CD4-positive, alpha-beta memory T cell (primary cell): ENCODE measurements at regions not wholly inside any gene's neighbourhood (a gene's known extent, or its start where the extent isn't known, plus 50 kb on each side); places are given as distances from the start of the nearest gene placed in this dataset.

ENCODE experiments used
- CTCF ChIA-PET: fragments of 350-600 bp; sonication (Branson Sonifier 250); formaldehyde crosslinking; loops from one replicate; lab custom pipeline; 2021; ENCODE audit warnings: inconsistent platforms; ENCODE audit not compliant: partially characterized antibody; lab: Charles Lee
- POLR2A ChIA-PET: fragments of 350-600 bp; sonication (Branson Sonifier 250); formaldehyde crosslinking; loops from one replicate; lab custom pipeline; 2021; ENCODE audit not compliant: partially characterized antibody; lab: Charles Lee
- DNase-seq, 5 donors: peaks; one replicate each; pipeline versions ENCODE4 v3.0.0 to v3.0.0-alpha.2; 2020 to 2022; ENCODE audit warnings: mixed read lengths in 1 of 5
- H3K27ac ChIP-seq: one replicate; pipeline ENCODE4 v1.7.0; 2013; ENCODE audit warnings: low read depth, low read length
- H3K27me3 ChIP-seq: 2 replicates; pipeline ENCODE4 v1.7.0; 2013; ENCODE audit warnings: mild to moderate bottlenecking, low read length, moderate library complexity; ENCODE audit not compliant: insufficient read depth
- H3K36me3 ChIP-seq: 2 replicates; pipeline ENCODE4 v1.7.0; 2013; ENCODE audit warnings: mild to moderate bottlenecking, low read length, moderate library complexity; ENCODE audit not compliant: insufficient read depth
- H3K4me1 ChIP-seq: 2 replicates; pipeline ENCODE4 v1.7.0; 2013; ENCODE audit warnings: mild to moderate bottlenecking, low read length, moderate library complexity; ENCODE audit not compliant: insufficient read depth
- H3K4me3 ChIP-seq, 2 donors: one replicate each; pipeline ENCODE4 v1.7.0; 2013; ENCODE audit warnings: low read length in 2 of 2, mild to moderate bottlenecking in 1 of 2
- H3K9me3 ChIP-seq, 2 donors: one replicate each; pipeline ENCODE4 v1.7.0; 2013; ENCODE audit warnings: low read length in 2 of 2, control low read depth in 1 of 2; ENCODE audit not compliant: control insufficient read depth in 1 of 2
- H3K27ac Mint-ChIP-seq, 7 donors: one replicate each; pipeline ENCODE4 v1.8.0; 2020 to 2021; ENCODE audit warnings: mixed read lengths in 7 of 7, mild to moderate bottlenecking in 6 of 7, inconsistent platforms in 3 of 7, moderate library complexity in 3 of 7
- H3K27me3 Mint-ChIP-seq, 2 donors: one replicate each; pipeline ENCODE4 v1.8.0; 2020 to 2021; ENCODE audit warnings: mixed read lengths in 2 of 2
- H3K36me3 Mint-ChIP-seq, 2 donors: one replicate each; pipeline ENCODE4 v1.8.0; 2020 to 2021; ENCODE audit warnings: mixed read lengths in 2 of 2, inconsistent platforms in 1 of 2, mild to moderate bottlenecking in 1 of 2
- H3K4me1 Mint-ChIP-seq, 4 donors: one replicate each; pipeline ENCODE4 v1.8.0; 2020 to 2021; ENCODE audit warnings: mixed read lengths in 4 of 4, mild to moderate bottlenecking in 1 of 4
- H3K4me3 Mint-ChIP-seq, 8 donors: one replicate each; pipeline ENCODE4 v1.8.0; 2020 to 2021; ENCODE audit warnings: mixed read lengths in 8 of 8, mild to moderate bottlenecking in 7 of 8, moderate library complexity in 6 of 8, inconsistent platforms in 3 of 8
- H3K9me3 Mint-ChIP-seq, 8 donors: one replicate each; pipeline ENCODE4 v1.8.0; 2020 to 2021; ENCODE audit warnings: mixed read lengths in 8 of 8, mild to moderate bottlenecking in 5 of 8, inconsistent platforms in 3 of 8, moderate library complexity in 1 of 8
- intact Hi-C: fragments of 100-400 bp; cut with micrococcal nuclease; formaldehyde crosslinking; loops from one replicate; pipeline ENCODE4 v1.15.1; 2023

DNA sequence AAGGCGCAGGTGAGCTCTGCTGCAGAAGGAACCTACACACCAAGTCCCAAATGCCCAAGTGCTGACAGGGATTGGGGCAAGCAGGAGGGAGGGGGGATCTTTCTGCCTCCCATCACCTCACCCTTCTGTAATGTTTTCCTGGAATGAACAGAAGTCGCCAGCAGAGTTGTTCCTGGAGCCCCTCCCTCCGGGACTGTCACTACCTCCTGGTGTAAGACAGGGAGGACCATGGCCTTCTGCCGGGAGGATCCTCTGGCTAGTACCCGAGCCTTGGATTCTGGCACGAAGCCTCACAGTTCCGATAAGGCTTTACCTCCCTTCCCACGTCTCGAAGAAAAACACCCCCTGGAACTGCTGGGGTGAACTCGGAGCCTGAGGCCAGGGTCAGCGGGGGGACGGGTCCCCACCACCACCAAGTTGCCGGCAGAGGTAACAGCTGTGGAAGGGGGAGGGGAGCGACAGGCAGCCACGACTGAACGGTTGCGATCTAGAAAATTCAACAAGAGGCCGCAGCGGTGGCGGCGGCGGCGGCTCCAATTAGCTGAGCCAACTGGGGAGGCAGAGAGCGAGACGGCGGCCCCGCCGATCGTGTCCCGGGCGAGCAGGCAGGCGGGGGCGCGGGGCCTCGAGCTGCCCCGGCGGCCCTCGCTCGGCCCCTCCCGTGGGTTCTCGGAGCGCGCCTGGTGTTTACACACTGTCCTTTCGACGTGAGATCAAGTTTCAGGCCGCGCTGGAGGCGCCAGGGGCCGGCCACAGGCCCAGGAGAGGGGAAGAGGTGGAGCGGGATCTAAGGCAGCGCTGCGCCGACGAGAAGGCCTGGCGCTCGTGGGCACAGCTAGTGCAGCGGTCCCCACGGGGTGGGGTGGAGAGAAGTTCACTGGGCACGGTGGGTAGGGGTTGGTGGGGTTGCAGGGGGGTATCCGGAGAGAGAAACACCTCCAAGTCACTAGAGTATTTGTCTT lies 53.7 kb upstream of the BCOR start:
- H3K4me3 Mint-ChIP-seq, result peak overlapping the region in 2 of 8 donors; percentile 10 to 15
- no peak overlapping the region for H3K27ac ChIP-seq

DNA sequence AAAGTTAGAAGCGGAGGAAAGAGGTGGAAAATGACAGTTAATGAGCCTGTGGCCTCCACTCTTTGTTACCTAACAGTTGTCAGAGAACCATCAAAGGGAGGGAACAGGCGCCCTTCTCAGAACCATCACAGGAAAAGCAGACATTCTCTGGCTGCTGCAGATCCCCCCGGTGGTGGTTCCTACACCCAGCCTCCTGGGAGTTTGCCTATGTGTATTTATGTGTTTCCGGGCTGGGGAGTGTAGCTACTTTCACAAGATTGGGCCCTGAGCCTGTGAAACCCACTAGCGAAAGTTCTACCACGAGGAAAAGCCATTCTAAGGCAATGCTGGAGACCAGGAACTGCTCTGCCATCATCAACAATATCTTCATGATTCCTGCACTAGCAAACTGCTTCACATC lies 52.7 kb upstream of the BCOR start:
- Histone ChIP-seq H3K36me3 (no peaks in the 10 kb centered on the region), H3K27me3 (no peaks in the 10 kb centered on the region), H3K4me1 (peaks cover 5% of the 10 kb centered on the region), H3K4me3 (no peak overlapping the region), H3K9me3 (no peaks in the 10 kb centered on the region), H3K27ac (no peak overlapping the region)
- no peaks in the 10 kb centered on the region for H3K9me3 Mint-ChIP-seq
- POLR2A ChIA-PET, result interaction anchor here (1.1 to 1.2 kb wide), 2 partner anchors 25 to 54 kb away, joined by 3 to 6 read pairs; partner anchors contain the start of gene BCOR
- DNase-seq, result no peak
- H3K36me3 Mint-ChIP-seq, result no peaks in the 10 kb centered on the region
- no peaks in the 10 kb centered on the region for H3K27me3 Mint-ChIP-seq
- peak overlapping the region in 3 of 7 donors; percentile 14 to 41 (median 37) for H3K27ac Mint-ChIP-seq
- CTCF ChIA-PET, result interaction anchor here (0.8 to 1.5 kb wide), 2 partner anchors 15 to 66 kb away, joined by 3 read pairs; no protein-coding TSS in a partner anchor
- H3K4me1 Mint-ChIP-seq, result peaks cover 0 to 19% (median 5%) of the 10 kb centered on the region in 4 donors
- peak overlapping the region in 1 of 8 donors; percentile 9 for H3K4me3 Mint-ChIP-seq
- intact Hi-C loops, result loop anchor here (5.0 kb wide), 3 partner anchors 138 to 418 kb away; no protein-coding TSS in a partner anchor

More for the DNA sequence above, 53.7 kb upstream of the BCOR start:
- Mint-ChIP-seq H3K4me1 (peaks cover 0 to 19% (median 5%) of the 10 kb centered on the region in 4 donors), H3K27ac (no peak overlapping the region), H3K36me3 (no peaks in the 10 kb centered on the region), H3K27me3 (no peaks in the 10 kb centered on the region), H3K9me3 (no peaks in the 10 kb centered on the region)
- Histone ChIP-seq H3K4me1 (peaks cover 5% of the 10 kb centered on the region), H3K9me3 (no peaks in the 10 kb centered on the region), H3K4me3 (no peak overlapping the region), H3K36me3 (no peaks in the 10 kb centered on the region), H3K27me3 (no peaks in the 10 kb centered on the region)
- DNase-seq, result no peak
- intact Hi-C loops, result loop anchor here (2.0 to 5.0 kb wide), 5 partner anchors 45 to 419 kb away; no protein-coding TSS in a partner anchor
- CTCF ChIA-PET, result interaction anchor here (0.8 to 1.7 kb wide), 3 partner anchors 14 to 297 kb away, joined by 3 to 4 read pairs (median 3); no protein-coding TSS in a partner anchor
- POLR2A ChIA-PET, result interaction anchor here (0.6 to 4.0 kb wide), 11 partner anchors 17 to 336 kb away, joined by 3 to 82 read pairs (median 6); partner anchors contain the start of gene BCOR

- Mint-ChIP-seq H3K27me3 (no peaks in the 10 kb centered on the region), H3K4me1 (peaks cover 0 to 19% (median 4%) of the 10 kb centered on the region in 4 donors), H3K4me3 (peak overlapping the region in 4 of 8 donors; percentile 5 to 64 (median 38)), H3K9me3 (no peaks in the 10 kb centered on the region), H3K27ac (peak overlapping the region in 1 of 7 donors; percentile 62), H3K36me3 (no peaks in the 10 kb centered on the region)
- intact Hi-C loops, result loop anchor here (5.0 kb wide), 3 partner anchors 137 to 417 kb away; no protein-coding TSS in a partner anchor
- H3K36me3 ChIP-seq, result no peaks in the 10 kb centered on the region
- H3K9me3 ChIP-seq, result no peaks in the 10 kb centered on the region
- no peak for DNase-seq
- H3K27ac ChIP-seq, result no peak overlapping the region
- CTCF ChIA-PET, result interaction anchor here (0.9 to 1.5 kb wide), 2 partner anchors 65 to 117 kb away, joined by 3 read pairs; no protein-coding TSS in a partner anchor
- H3K27me3 ChIP-seq, result no peaks in the 10 kb centered on the region
- POLR2A ChIA-PET, result interaction anchor here (1.0 to 1.3 kb wide), 4 partner anchors 20 to 54 kb away, joined by 3 read pairs; partner anchors contain the start of gene BCOR
- H3K4me1 ChIP-seq, result peaks cover 5% of the 10 kb centered on the region
- no peak overlapping the region for H3K4me3 ChIP-seq
These were observed 51.8 kb upstream of the BCOR start for GRCh38 chrX:40149286-40150175.

- no peaks in the 10 kb centered on the region for H3K27me3 ChIP-seq
- H3K4me1 ChIP-seq, result peaks cover 5% of the 10 kb centered on the region
- Mint-ChIP-seq H3K36me3 (no peaks in the 10 kb centered on the region), H3K27ac (peak overlapping the region in 1 of 7 donors; percentile 62), H3K27me3 (no peaks in the 10 kb centered on the region), H3K4me1 (peaks cover 0 to 19% (median 4%) of the 10 kb centered on the region in 4 donors), H3K9me3 (no peaks in the 10 kb centered on the region), H3K4me3 (peak overlapping the region in 4 of 8 donors; percentile 13 to 64 (median 37))
- H3K4me3 ChIP-seq, result no peak overlapping the region
- DNase-seq, result no peak
- no peaks in the 10 kb centered on the region for H3K9me3 ChIP-seq
- intact Hi-C loops, result no loop called here
- POLR2A ChIA-PET, result interaction anchor here (1.0 to 1.3 kb wide), 3 partner anchors 20 to 53 kb away, joined by 3 read pairs; partner anchors contain the start of gene BCOR
- H3K36me3 ChIP-seq, result no peaks in the 10 kb centered on the region
- no peak overlapping the region for H3K27ac ChIP-seq
- CTCF ChIA-PET, result interaction anchor here (0.9 kb wide), 1 partner anchor 118 kb away, joined by 3 read pairs; no protein-coding TSS in a partner anchor
These were observed 50.9 kb upstream of the BCOR start for GRCh38 chrX:40148385-40149285.

DNA sequence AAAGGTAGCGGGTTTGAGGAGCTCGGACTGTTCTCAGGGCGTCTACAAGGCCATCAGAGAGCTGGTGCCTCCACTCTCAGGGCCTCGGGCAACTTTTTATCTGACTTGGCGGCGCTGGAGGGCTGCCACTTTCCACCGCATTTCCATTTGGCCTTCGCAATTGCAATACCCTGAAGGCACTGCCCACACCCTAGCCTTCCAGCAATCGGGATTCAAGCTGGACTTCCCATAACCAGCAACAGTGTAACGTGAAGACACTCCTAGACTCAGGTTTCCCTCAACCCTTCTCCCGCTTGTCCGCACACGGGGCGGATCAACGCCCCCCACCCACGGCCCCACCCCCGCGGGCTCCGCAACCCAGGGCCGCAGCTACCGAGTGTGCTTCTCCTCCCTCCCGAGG lies 50.2 kb upstream of the BCOR start:
- intact Hi-C loops, result no loop called here
- Histone ChIP-seq H3K27ac (no peak overlapping the region), H3K9me3 (no peaks in the 10 kb centered on the region), H3K27me3 (no peaks in the 10 kb centered on the region), H3K36me3 (no peaks in the 10 kb centered on the region), H3K4me3 (no peak overlapping the region), H3K4me1 (peaks cover 5% of the 10 kb centered on the region)
- H3K4me1 Mint-ChIP-seq, result peaks cover 0 to 19% (median under 1%) of the 10 kb centered on the region in 4 donors
- H3K36me3 Mint-ChIP-seq, result no peaks in the 10 kb centered on the region
- DNase-seq, result no peak
- no peaks in the 10 kb centered on the region for H3K27me3 Mint-ChIP-seq
- ChIA-PET CTCF (no interaction called here), POLR2A (no interaction called here)
- no peak overlapping the region for H3K4me3 Mint-ChIP-seq
- H3K9me3 Mint-ChIP-seq, result no peaks in the 10 kb centered on the region
- H3K27ac Mint-ChIP-seq, result no peak overlapping the region
